ENCODE measurements at regions not wholly inside any gene's neighbourhood (a gene's known extent, or its start where the extent isn't known, plus 50 kb on each side); places are given as distances from the start of the nearest gene placed in this dataset.

- TF ChIP-seq CTCF (IDR thresholded peaks at IDR 0.05; ENCODE audit: unreplicated experiment): no peak
- Mint-ChIP-seq H3K36me3 (ENCODE audit: insufficient read depth) (no peaks in the 10 kb centered on the region), H3K4me3 (ENCODE audit: low read depth) (no peak overlapping the region), H3K27ac (no peak overlapping the region), H3K9me3 (ENCODE audit: low read depth) (no peaks in the 10 kb centered on the region), H3K4me1 (ENCODE audit: low read depth) (peaks cover 3% of the 10 kb centered on the region), H3K27me3 (no peaks in the 10 kb centered on the region)
- DNase-seq (ENCODE audit: low spot score, unreplicated experiment): no peak
These were observed 255.0 kb downstream of the NDUFS4 start for GRCh38 chr5:53815471-53815870.

- Mint-ChIP-seq H3K27me3 (no peaks in the 10 kb centered on the region), H3K4me1 (ENCODE audit: low read depth) (peaks cover 3% of the 10 kb centered on the region), H3K36me3 (ENCODE audit: insufficient read depth) (no peaks in the 10 kb centered on the region), H3K4me3 (ENCODE audit: low read depth) (no peak overlapping the region), H3K9me3 (ENCODE audit: low read depth) (no peaks in the 10 kb centered on the region), H3K27ac (no peak overlapping the region)
- TF ChIP-seq CTCF (IDR thresholded peaks at IDR 0.05; ENCODE audit: unreplicated experiment): no peak
- no peak for DNase-seq (ENCODE audit: low spot score, unreplicated experiment)
These were observed 256.7 kb downstream of the NDUFS4 start for GRCh38 chr5:53817183-53817582.

GRCh38 chr5:53819482-53819881 is 259.0 kb downstream of the NDUFS4 start:
- DNase-seq (ENCODE audit: low spot score, unreplicated experiment): no peak

GRCh38 chr5:53820119-53820801 is 259.8 kb downstream of the NDUFS4 start:
- no peak for DNase-seq (ENCODE audit: low spot score, unreplicated experiment)
- no peak overlapping the region for H3K4me3 Mint-ChIP-seq (ENCODE audit: low read depth)
- TF ChIP-seq CTCF (IDR thresholded peaks at IDR 0.05; ENCODE audit: unreplicated experiment): no peak
- H3K4me1 Mint-ChIP-seq (ENCODE audit: low read depth): peaks cover 3% of the 10 kb centered on the region
- H3K27ac Mint-ChIP-seq: no peak overlapping the region
- no peaks in the 10 kb centered on the region for H3K9me3 Mint-ChIP-seq (ENCODE audit: low read depth)
- H3K36me3 Mint-ChIP-seq (ENCODE audit: insufficient read depth): no peaks in the 10 kb centered on the region
- no peaks in the 10 kb centered on the region for H3K27me3 Mint-ChIP-seq

More at GRCh38 chr5:53819482-53819881, 259.0 kb downstream of the NDUFS4 start:
- no peak for TF ChIP-seq CTCF (IDR thresholded peaks at IDR 0.05; ENCODE audit: unreplicated experiment)
- Mint-ChIP-seq H3K4me3 (ENCODE audit: low read depth) (no peak overlapping the region), H3K36me3 (ENCODE audit: insufficient read depth) (no peaks in the 10 kb centered on the region), H3K4me1 (ENCODE audit: low read depth) (peaks cover 3% of the 10 kb centered on the region), H3K27me3 (no peaks in the 10 kb centered on the region), H3K27ac (no peak overlapping the region), H3K9me3 (ENCODE audit: low read depth) (no peaks in the 10 kb centered on the region)

- Mint-ChIP-seq H3K27me3 (no peaks in the 10 kb centered on the region), H3K9me3 (ENCODE audit: low read depth) (no peaks in the 10 kb centered on the region), H3K4me1 (ENCODE audit: low read depth) (peaks cover 3% of the 10 kb centered on the region), H3K36me3 (ENCODE audit: insufficient read depth) (no peaks in the 10 kb centered on the region), H3K4me3 (ENCODE audit: low read depth) (no peak overlapping the region), H3K27ac (no peak overlapping the region)
- TF ChIP-seq CTCF (IDR thresholded peaks at IDR 0.05; ENCODE audit: unreplicated experiment): no peak
- no peak for DNase-seq (ENCODE audit: low spot score, unreplicated experiment)
These were observed 260.3 kb downstream of the NDUFS4 start for GRCh38 chr5:53820802-53821171.

Measured in progenitor cell of endocrine pancreas (in vitro differentiated cells).